Astrocyte (in vitro differentiated cells and primary cell): ENCODE measurements at regions not wholly inside any gene's neighbourhood (a gene's known extent, or its start where the extent isn't known, plus 50 kb on each side); places are given as distances from the start of the nearest gene placed in this dataset.

ENCODE experiments used
- DNase-seq: peaks from one replicate; pipeline ENCODE4 v3.0.0-alpha.2; 2010; ENCODE audit warnings: low read depth
- FAIRE-seq: peaks from 2 replicates; lab custom pipeline; 2011; peaks lifted over from hg19 to GRCh38; lab: Jason Lieb, UNC
- H2AFZ ChIP-seq: 2 replicates; pipeline ENCODE4 v1.6.0; 2012; ENCODE audit warnings: low read depth, low read length, inconsistent platforms
- H3K27ac ChIP-seq: 2 replicates; pipeline ENCODE4 v1.5.1; 2011; ENCODE audit warnings: low read depth, low read length, inconsistent platforms
- H3K27me3 ChIP-seq: 2 replicates; pipeline ENCODE4 v1.6.0; 2011; ENCODE audit warnings: low read length, inconsistent platforms; ENCODE audit not compliant: insufficient read depth
- H3K36me3 ChIP-seq: 2 replicates; pipeline ENCODE4 v1.5.1; 2011; ENCODE audit warnings: low read length, inconsistent platforms; ENCODE audit not compliant: insufficient read depth
- H3K4me1 ChIP-seq: 2 replicates; pipeline ENCODE4 v1.5.1; 2011; ENCODE audit warnings: low read length, inconsistent platforms; ENCODE audit not compliant: insufficient read depth
- H3K4me2 ChIP-seq: 2 replicates; pipeline ENCODE4 v1.6.0; 2012; ENCODE audit warnings: low read length, inconsistent platforms
- H3K4me3 ChIP-seq: 2 replicates; pipeline ENCODE4 v1.5.1; 2011; ENCODE audit warnings: low read depth, mild to moderate bottlenecking, low read length, inconsistent platforms; ENCODE audit not compliant: insufficient read depth
- H3K79me2 ChIP-seq: 2 replicates; pipeline ENCODE4 v1.6.0; 2012; ENCODE audit warnings: mild to moderate bottlenecking, low read length, inconsistent platforms; ENCODE audit not compliant: insufficient read depth
- H3K9ac ChIP-seq: 2 replicates; pipeline ENCODE4 v1.6.0; 2012; ENCODE audit warnings: mild to moderate bottlenecking, low read length, inconsistent platforms
- H3K9me3 ChIP-seq: 2 replicates; pipeline ENCODE4 v1.5.1; 2012; ENCODE audit warnings: low read depth, mild to moderate bottlenecking, low read length, inconsistent platforms; ENCODE audit not compliant: insufficient read depth
- H4K20me1 ChIP-seq: 2 replicates; pipeline ENCODE4 v1.6.0; 2012; ENCODE audit warnings: low read length, inconsistent platforms; ENCODE audit not compliant: insufficient read depth
- H3K27ac Mint-ChIP-seq: one replicate; pipeline ENCODE4 v1.8.0; 2021; ENCODE audit warnings: mild to moderate bottlenecking, mixed read lengths; ENCODE audit not compliant: unreplicated experiment
- H3K27me3 Mint-ChIP-seq: one replicate; pipeline ENCODE4 v1.8.0; 2021; ENCODE audit warnings: low read depth, mixed read lengths; ENCODE audit not compliant: unreplicated experiment
- H3K36me3 Mint-ChIP-seq: one replicate; pipeline ENCODE4 v1.8.0; 2021; ENCODE audit warnings: low read depth, mixed read lengths; ENCODE audit not compliant: unreplicated experiment
- H3K4me1 Mint-ChIP-seq: one replicate; pipeline ENCODE4 v1.8.0; 2021; ENCODE audit warnings: low read depth, mixed read lengths; ENCODE audit not compliant: unreplicated experiment
- H3K4me3 Mint-ChIP-seq: one replicate; pipeline ENCODE4 v1.8.0; 2021; ENCODE audit warnings: mild to moderate bottlenecking, moderate library complexity, mixed read lengths; ENCODE audit not compliant: unreplicated experiment
- H3K9me3 Mint-ChIP-seq: one replicate; pipeline ENCODE4 v1.8.0; 2021; ENCODE audit warnings: mild to moderate bottlenecking, mixed read lengths; ENCODE audit not compliant: unreplicated experiment
- CTCF ChIP-seq: IDR thresholded peaks from 2 replicates; pipeline ENCODE4 v1.5.1; 2011; ENCODE audit warnings: low read depth, mild to moderate bottlenecking, inconsistent platforms, low read length, moderate library complexity; ENCODE audit not compliant: insufficient read depth
- EZH2 ChIP-seq: IDR thresholded peaks from 2 replicates; pipeline ENCODE4 v1.6.1; 2012; ENCODE audit warnings: mild to moderate bottlenecking, low read length, inconsistent platforms; ENCODE audit not compliant: insufficient read depth

GRCh38 chr5:61277190-61277589 lies 54.9 kb upstream of the ZSWIM6 start:
- H3K4me2 ChIP-seq, result peak overlapping the region; percentile 58
- no peak overlapping the region for H3K4me3 Mint-ChIP-seq

GRCh38 chr5:61277781-61278180 lies 54.3 kb upstream of the ZSWIM6 start:
- H2AFZ ChIP-seq, result no peak overlapping the region
- Mint-ChIP-seq H3K36me3 (no peaks in the 10 kb centered on the region), H3K4me3 (no peak overlapping the region), H3K27ac (peak overlapping the region; percentile 75), H3K27me3 (no peaks in the 10 kb centered on the region), H3K9me3 (no peaks in the 10 kb centered on the region), H3K4me1 (peaks cover 38% of the 10 kb centered on the region)
- no peak overlapping the region for H3K27ac ChIP-seq
- no peaks in the 10 kb centered on the region for H3K27me3 ChIP-seq
- FAIRE-seq, result no peak
- TF ChIP-seq EZH2, result no peak
- no peak for TF ChIP-seq CTCF
- H3K4me3 ChIP-seq, result no peak overlapping the region
- H3K9me3 ChIP-seq, result no peaks in the 10 kb centered on the region
- H3K9ac ChIP-seq, result no peak overlapping the region
- H3K4me2 ChIP-seq, result peak overlapping the region; percentile 58
- H3K36me3 ChIP-seq, result no peaks in the 10 kb centered on the region
- H3K79me2 ChIP-seq, result no peaks in the 10 kb centered on the region
- no peak for DNase-seq
- no peaks in the 10 kb centered on the region for H4K20me1 ChIP-seq
- peaks cover 22% of the 10 kb centered on the region for H3K4me1 ChIP-seq

More at GRCh38 chr5:61277190-61277589, 54.9 kb upstream of the ZSWIM6 start:
- DNase-seq (peak; percentile 49), FAIRE-seq (no peak)
- peak overlapping the region; percentile 75 for H3K27ac Mint-ChIP-seq
- TF ChIP-seq CTCF (peak; percentile 10), EZH2 (no peak)
- Histone ChIP-seq H3K79me2 (no peaks in the 10 kb centered on the region), H4K20me1 (no peaks in the 10 kb centered on the region), H3K9ac (peak overlapping the region; percentile 45), H3K9me3 (no peaks in the 10 kb centered on the region), H3K4me3 (no peak overlapping the region), H3K27me3 (no peaks in the 10 kb centered on the region), H2AFZ (peak overlapping the region; percentile 57), H3K36me3 (no peaks in the 10 kb centered on the region), H3K27ac (peak overlapping the region; percentile 0), H3K4me1 (peaks cover 22% of the 10 kb centered on the region)
- H3K4me1 Mint-ChIP-seq, result peaks cover 38% of the 10 kb centered on the region
- H3K9me3 Mint-ChIP-seq, result no peaks in the 10 kb centered on the region
- H3K36me3 Mint-ChIP-seq, result no peaks in the 10 kb centered on the region
- no peaks in the 10 kb centered on the region for H3K27me3 Mint-ChIP-seq

- Histone ChIP-seq H3K27ac (peak overlapping the region; percentile 45), H3K9me3 (no peaks in the 10 kb centered on the region), H3K36me3 (no peaks in the 10 kb centered on the region), H3K4me2 (peak overlapping the region; percentile 71), H3K27me3 (no peaks in the 10 kb centered on the region), H3K4me1 (peaks cover 22% of the 10 kb centered on the region), H3K9ac (no peak overlapping the region), H4K20me1 (no peaks in the 10 kb centered on the region), H2AFZ (no peak overlapping the region), H3K79me2 (no peaks in the 10 kb centered on the region), H3K4me3 (no peak overlapping the region)
- H3K9me3 Mint-ChIP-seq, result no peaks in the 10 kb centered on the region
- TF ChIP-seq CTCF, result no peak
- TF ChIP-seq EZH2, result no peak
- no peaks in the 10 kb centered on the region for H3K27me3 Mint-ChIP-seq
- no peak overlapping the region for H3K4me3 Mint-ChIP-seq
- H3K27ac Mint-ChIP-seq, result peak overlapping the region; percentile 95
- H3K36me3 Mint-ChIP-seq, result no peaks in the 10 kb centered on the region
- H3K4me1 Mint-ChIP-seq, result peaks cover 38% of the 10 kb centered on the region
- FAIRE-seq, result peak; percentile 29
- peak; percentile 62 for DNase-seq
Measured at GRCh38 chr5:61279725-61280124, 52.3 kb upstream of the ZSWIM6 start.
